ENCODE measurements at regions not wholly inside any gene's neighbourhood (a gene's known extent, or its start where the extent isn't known, plus 50 kb on each side); places are given as distances from the start of the nearest gene placed in this dataset.

DNA sequence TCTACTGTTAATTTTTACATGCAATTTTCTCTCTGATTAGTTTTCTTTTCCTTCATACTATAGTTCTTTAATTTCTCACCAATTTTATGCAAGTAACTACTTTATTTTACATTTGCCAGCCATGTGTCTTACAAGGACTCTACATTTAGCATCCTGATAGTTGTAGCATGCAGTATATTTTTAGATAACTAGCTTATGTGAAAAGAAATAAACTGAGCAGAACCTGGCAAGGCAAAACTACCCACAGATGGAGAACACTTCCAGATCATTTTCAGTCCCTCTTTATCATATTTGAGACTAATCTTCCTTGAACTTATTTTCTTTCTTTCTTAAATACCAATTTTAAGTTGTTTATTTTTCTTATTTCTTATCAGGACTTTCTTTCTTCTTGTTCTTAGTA lies 943.6 kb downstream of the LRFN5 start:
- no peaks in the 10 kb centered on the region for H3K36me3 ChIP-seq (ENCODE audit: insufficient read depth, low read length)

DNA sequence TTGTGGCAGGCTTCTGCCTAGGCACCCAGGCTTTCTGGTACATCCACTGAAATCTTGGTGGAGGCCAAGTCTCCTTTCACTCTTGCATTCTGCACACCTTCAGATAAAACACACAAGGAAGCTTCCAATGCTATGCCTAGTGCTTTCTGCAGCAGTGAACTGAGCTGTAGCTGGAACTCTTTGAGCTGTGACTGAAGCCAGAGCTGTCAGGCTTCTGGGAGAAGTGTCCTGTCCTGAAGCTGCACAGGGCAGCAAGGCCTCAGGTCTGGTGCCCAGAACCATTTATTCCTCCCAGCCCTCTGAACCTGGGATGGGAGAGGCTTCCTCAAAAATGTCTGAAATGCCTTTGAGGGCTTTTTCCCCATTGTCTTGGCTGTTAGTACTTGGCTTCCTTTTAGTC lies 941.7 kb downstream of the LRFN5 start:
- Histone ChIP-seq H3K9ac (ENCODE audit: low read depth, low read length) (no peak overlapping the region), H3K9me3 (ENCODE audit: insufficient read depth, low read length, severe bottlenecking) (no peaks in the 10 kb centered on the region), H4K20me1 (ENCODE audit: insufficient read depth, low read length) (no peaks in the 10 kb centered on the region), H3K27me3 (ENCODE audit: insufficient read depth, low read length, poor library complexity) (no peaks in the 10 kb centered on the region), H3K4me3 (ENCODE audit: low read depth in 1 of 2, low read length in 2 of 2) (no peak overlapping the region), H3K27ac (ENCODE audit: low read length) (no peak overlapping the region), H3K36me3 (ENCODE audit: insufficient read depth, low read length) (no peaks in the 10 kb centered on the region), H2AFZ (ENCODE audit: low read depth, low read length) (no peak overlapping the region), H3K79me2 (ENCODE audit: insufficient read depth, low read length) (no peaks in the 10 kb centered on the region), H3K4me1 (ENCODE audit: insufficient read depth, low read length) (no peaks in the 10 kb centered on the region), H3K4me2 (ENCODE audit: insufficient read depth, low read length) (no peak overlapping the region)
- ATAC-seq (ENCODE audit: insufficient read depth, low read depth) (no peak), DNase-seq (no peak)
- TF ChIP-seq, protein P1, sequence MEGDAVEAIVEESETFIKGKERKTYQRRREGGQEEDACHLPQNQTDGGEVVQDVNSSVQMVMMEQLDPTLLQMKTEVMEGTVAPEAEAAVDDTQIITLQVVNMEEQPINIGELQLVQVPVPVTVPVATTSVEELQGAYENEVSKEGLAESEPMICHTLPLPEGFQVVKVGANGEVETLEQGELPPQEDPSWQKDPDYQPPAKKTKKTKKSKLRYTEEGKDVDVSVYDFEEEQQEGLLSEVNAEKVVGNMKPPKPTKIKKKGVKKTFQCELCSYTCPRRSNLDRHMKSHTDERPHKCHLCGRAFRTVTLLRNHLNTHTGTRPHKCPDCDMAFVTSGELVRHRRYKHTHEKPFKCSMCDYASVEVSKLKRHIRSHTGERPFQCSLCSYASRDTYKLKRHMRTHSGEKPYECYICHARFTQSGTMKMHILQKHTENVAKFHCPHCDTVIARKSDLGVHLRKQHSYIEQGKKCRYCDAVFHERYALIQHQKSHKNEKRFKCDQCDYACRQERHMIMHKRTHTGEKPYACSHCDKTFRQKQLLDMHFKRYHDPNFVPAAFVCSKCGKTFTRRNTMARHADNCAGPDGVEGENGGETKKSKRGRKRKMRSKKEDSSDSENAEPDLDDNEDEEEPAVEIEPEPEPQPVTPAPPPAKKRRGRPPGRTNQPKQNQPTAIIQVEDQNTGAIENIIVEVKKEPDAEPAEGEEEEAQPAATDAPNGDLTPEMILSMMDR (IDR thresholded peaks at IDR 0.05; ENCODE audit: borderline replicate concordance, extremely low read depth, low read length, poor library complexity, severe bottlenecking), result no peak
- no peak for TF ChIP-seq EZH2 (IDR thresholded peaks at IDR 0.05; ENCODE audit: borderline replicate concordance, low read depth, low read length, severe bottlenecking)

More for the DNA sequence above, 943.6 kb downstream of the LRFN5 start:
- TF ChIP-seq, protein P1 (IDR thresholded peaks at IDR 0.05; ENCODE audit: borderline replicate concordance, extremely low read depth, low read length, poor library complexity, severe bottlenecking), result no peak
- no peak for TF ChIP-seq EZH2 (IDR thresholded peaks at IDR 0.05; ENCODE audit: borderline replicate concordance, low read depth, low read length, severe bottlenecking)
- no peak overlapping the region for H3K9ac ChIP-seq (ENCODE audit: low read depth, low read length)
- no peaks in the 10 kb centered on the region for H3K4me1 ChIP-seq (ENCODE audit: insufficient read depth, low read length)
- no peaks in the 10 kb centered on the region for H3K79me2 ChIP-seq (ENCODE audit: insufficient read depth, low read length)
- H3K4me3 ChIP-seq (ENCODE audit: low read depth in 1 of 2, low read length in 2 of 2), result no peak overlapping the region
- no peak overlapping the region for H2AFZ ChIP-seq (ENCODE audit: low read depth, low read length)
- no peak overlapping the region for H3K27ac ChIP-seq (ENCODE audit: low read length)
- H3K4me2 ChIP-seq (ENCODE audit: insufficient read depth, low read length), result no peak overlapping the region
- H3K9me3 ChIP-seq (ENCODE audit: insufficient read depth, low read length, severe bottlenecking), result no peaks in the 10 kb centered on the region
- H4K20me1 ChIP-seq (ENCODE audit: insufficient read depth, low read length), result no peaks in the 10 kb centered on the region
- DNase-seq (no peak), ATAC-seq (ENCODE audit: insufficient read depth, low read depth) (no peak)
- no peaks in the 10 kb centered on the region for H3K27me3 ChIP-seq (ENCODE audit: insufficient read depth, low read length, poor library complexity)

DNA sequence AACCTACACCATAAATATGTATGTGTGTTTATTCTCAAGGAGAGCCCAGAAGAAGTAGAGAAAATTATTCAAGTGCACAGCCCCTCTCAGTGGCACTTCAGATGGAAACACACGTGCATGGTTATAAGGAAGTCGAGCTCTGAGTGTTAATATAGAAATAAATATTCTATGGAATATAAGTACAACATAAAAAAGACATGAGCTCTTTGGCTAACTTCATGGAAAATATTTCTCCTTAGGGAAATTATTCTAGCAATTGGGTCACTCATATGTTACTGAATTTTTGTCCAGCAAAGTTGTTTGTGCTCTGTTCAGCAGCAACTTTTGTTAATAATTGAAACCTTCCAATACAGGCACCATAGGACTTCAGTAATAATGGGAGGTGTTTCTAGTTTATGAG lies 939.0 kb downstream of the LRFN5 start:
- H3K27me3 ChIP-seq (ENCODE audit: insufficient read depth, low read length, poor library complexity), result no peaks in the 10 kb centered on the region
- H3K9me3 ChIP-seq (ENCODE audit: insufficient read depth, low read length, severe bottlenecking), result no peaks in the 10 kb centered on the region
- H3K27ac ChIP-seq (ENCODE audit: low read length), result no peak overlapping the region
- H4K20me1 ChIP-seq (ENCODE audit: insufficient read depth, low read length), result no peaks in the 10 kb centered on the region
- no peak for TF ChIP-seq EZH2 (IDR thresholded peaks at IDR 0.05; ENCODE audit: borderline replicate concordance, low read depth, low read length, severe bottlenecking)
- TF ChIP-seq, protein P1 (IDR thresholded peaks at IDR 0.05; ENCODE audit: borderline replicate concordance, extremely low read depth, low read length, poor library complexity, severe bottlenecking), result no peak
- DNase-seq (no peak), ATAC-seq (ENCODE audit: insufficient read depth, low read depth) (no peak)
- H2AFZ ChIP-seq (ENCODE audit: low read depth, low read length), result no peak overlapping the region
- H3K9ac ChIP-seq (ENCODE audit: low read depth, low read length), result no peak overlapping the region
- no peak overlapping the region for H3K4me2 ChIP-seq (ENCODE audit: insufficient read depth, low read length)
- no peaks in the 10 kb centered on the region for H3K4me1 ChIP-seq (ENCODE audit: insufficient read depth, low read length)
- no peaks in the 10 kb centered on the region for H3K79me2 ChIP-seq (ENCODE audit: insufficient read depth, low read length)
- H3K36me3 ChIP-seq (ENCODE audit: insufficient read depth, low read length), result no peaks in the 10 kb centered on the region
- H3K4me3 ChIP-seq (ENCODE audit: low read depth in 1 of 2, low read length in 2 of 2), result no peak overlapping the region

DNA sequence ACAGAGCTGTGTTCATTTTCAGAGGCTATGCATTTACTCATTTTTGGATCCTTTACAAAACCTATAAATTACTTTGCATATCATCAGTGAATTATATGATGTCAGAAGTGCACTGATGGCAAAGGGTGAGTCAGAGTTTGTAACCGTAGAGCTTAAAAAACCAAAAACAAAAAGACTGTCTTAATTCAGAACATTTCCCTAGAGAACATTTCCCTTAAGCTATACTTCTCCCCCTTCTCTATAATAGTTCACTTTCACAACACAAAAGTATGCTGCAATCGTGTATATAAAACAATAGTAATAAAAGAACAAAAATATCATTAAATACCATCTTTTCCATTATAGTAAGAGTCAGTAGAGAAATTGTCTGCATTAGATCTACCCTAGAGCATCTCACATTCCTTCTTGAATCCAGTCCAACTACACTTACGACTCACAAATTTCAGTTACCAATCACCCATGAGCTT lies 934.9 kb downstream of the LRFN5 start:
- Histone ChIP-seq H3K4me2 (ENCODE audit: insufficient read depth, low read length) (no peak overlapping the region), H3K9ac (ENCODE audit: low read depth, low read length) (no peak overlapping the region), H3K4me1 (ENCODE audit: insufficient read depth, low read length) (no peaks in the 10 kb centered on the region), H4K20me1 (ENCODE audit: insufficient read depth, low read length) (no peaks in the 10 kb centered on the region), H3K4me3 (ENCODE audit: low read depth in 1 of 2, low read length in 2 of 2) (no peak overlapping the region), H3K27ac (ENCODE audit: low read length) (no peak overlapping the region), H2AFZ (ENCODE audit: low read depth, low read length) (no peak overlapping the region), H3K9me3 (ENCODE audit: insufficient read depth, low read length, severe bottlenecking) (no peaks in the 10 kb centered on the region), H3K27me3 (ENCODE audit: insufficient read depth, low read length, poor library complexity) (no peaks in the 10 kb centered on the region), H3K79me2 (ENCODE audit: insufficient read depth, low read length) (no peaks in the 10 kb centered on the region), H3K36me3 (ENCODE audit: insufficient read depth, low read length) (no peaks in the 10 kb centered on the region)
- ATAC-seq (ENCODE audit: insufficient read depth, low read depth) (no peak), DNase-seq (no peak)
- TF ChIP-seq, protein P1 (IDR thresholded peaks at IDR 0.05; ENCODE audit: borderline replicate concordance, extremely low read depth, low read length, poor library complexity, severe bottlenecking), result no peak
- TF ChIP-seq EZH2 (IDR thresholded peaks at IDR 0.05; ENCODE audit: borderline replicate concordance, low read depth, low read length, severe bottlenecking), result no peak

Data from DND-41 (cell line).